HG02885 (cell line): ENCODE measurements at regions not wholly inside any gene's neighbourhood (a gene's known extent, or its start where the extent isn't known, plus 50 kb on each side); places are given as distances from the start of the nearest gene placed in this dataset.

Experiments
- ATAC-seq: cut with Tn5 transposase; IDR thresholded peaks from one replicate; pipeline ENCODE4 v1.9.1; 2021; ENCODE audit warnings: mild to moderate bottlenecking; ENCODE audit not compliant: unreplicated experiment, poor library complexity

DNA sequence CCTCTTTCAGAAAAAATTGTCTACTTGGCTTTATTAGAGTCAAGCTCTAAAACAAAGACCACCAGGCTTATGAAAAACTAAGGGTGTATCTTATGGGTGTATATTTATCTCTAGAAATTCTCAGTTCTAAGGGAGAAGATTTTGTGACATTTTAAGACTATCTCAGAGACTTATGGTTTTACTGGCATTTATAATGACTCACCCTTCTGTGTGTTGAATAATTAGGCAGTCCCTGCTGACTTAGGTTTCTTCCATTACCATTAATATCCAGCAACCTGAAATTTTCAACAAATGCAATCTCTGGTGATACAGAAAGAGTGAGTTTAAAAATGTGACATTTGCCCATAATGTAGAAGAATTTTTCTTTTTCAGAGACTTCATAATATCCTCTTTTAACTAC is 1015.0 kb upstream of the AGA start:
- no peak for ATAC-seq

- ATAC-seq = no peak
Measured at GRCh38 chr4:178462710-178463109, 1020.5 kb upstream of the AGA start.

DNA sequence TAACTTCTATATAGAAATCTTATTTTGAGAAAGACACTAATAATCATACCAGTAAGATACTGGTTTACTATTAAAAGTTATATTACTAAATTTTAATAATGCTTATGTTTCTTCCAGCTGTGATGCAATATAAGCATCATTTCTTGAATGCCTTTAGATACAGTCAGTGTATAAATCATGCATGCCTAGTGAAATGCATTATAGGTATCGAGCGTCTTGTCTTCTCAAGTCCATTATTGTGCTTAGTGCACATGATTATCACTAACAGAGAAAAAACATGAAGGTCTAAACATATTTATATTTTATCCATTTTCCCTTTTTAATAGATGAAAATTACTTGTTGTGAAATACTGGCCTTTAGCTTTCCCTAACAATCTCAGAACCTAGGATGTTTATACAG is 1021.5 kb upstream of the AGA start:
- no peak for ATAC-seq

- no peak for ATAC-seq
Measured at GRCh38 chr4:178470996-178471784, 1029.0 kb upstream of the AGA start.

- ATAC-seq = no peak
Measured at GRCh38 chr4:178471994-178472393, 1029.8 kb upstream of the AGA start.

DNA sequence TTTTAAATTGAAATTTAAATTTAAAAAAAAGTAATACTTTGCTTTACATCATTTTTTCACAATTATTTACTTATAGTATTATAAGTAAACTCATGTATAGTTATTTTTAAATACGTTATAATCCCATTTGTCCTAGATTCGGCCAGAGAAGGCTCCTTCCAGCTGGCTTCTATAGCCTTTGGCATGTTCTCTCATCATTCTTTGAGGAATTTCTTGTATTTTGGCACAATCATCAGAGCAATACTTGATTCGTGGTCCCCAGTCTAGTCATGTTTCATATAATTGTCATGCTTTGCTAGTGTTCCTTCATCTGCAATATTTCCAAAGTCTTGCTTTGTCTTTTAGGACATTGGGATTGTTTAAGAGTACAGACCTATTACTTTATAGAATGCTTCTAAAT is 1037.9 kb upstream of the AGA start:
- no peak for ATAC-seq

GRCh38 chr4:178480881-178481280 is 1038.6 kb upstream of the AGA start:
- ATAC-seq = no peak

GRCh38 chr4:178481564-178481963 is 1039.3 kb upstream of the AGA start:
- ATAC-seq = no peak

GRCh38 chr4:178523038-178523437 is 1080.8 kb upstream of the AGA start:
- ATAC-seq = no peak

GRCh38 chr4:178535939-178536579 is 1093.8 kb upstream of the AGA start:
- ATAC-seq = no peak

GRCh38 chr4:178553201-178553600 is 1111.0 kb upstream of the AGA start:
- ATAC-seq = no peak

GRCh38 chr4:178554352-178554751 is 1112.1 kb upstream of the AGA start:
- no peak for ATAC-seq

- no peak for ATAC-seq
Measured at GRCh38 chr4:178556796-178557195, 1114.6 kb upstream of the AGA start.

- no peak for ATAC-seq
Measured at GRCh38 chr4:178577933-178578332, 1135.7 kb upstream of the AGA start.

DNA sequence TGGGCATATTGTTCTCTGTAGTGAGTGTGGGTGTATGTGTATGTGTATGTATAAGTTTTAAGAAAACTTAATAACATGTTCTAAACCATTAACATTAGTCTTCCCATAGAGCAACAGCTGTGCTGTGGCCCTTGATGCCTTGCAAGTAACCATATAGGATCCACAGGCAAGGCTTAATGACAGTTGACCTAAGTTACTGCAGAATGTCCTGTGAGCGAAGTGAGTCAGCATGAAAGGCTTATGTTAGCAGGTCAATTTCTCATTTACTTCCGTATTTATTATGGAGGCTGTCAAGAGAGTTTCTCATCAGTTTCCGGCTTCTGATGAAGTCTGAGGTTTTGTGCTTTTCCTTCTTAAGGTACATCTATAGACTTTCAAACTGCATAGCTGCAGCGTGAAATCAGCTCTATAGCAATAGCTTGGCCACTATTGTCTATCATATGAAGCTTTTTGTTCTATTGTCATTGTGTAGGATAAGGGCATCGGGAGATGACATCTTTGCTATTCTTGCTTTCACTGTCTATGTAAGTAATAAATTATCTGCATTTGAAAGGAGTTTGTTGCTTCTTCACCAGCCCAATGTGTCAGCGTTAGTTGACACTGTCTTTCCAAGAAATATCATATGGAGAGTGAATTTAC is 1153.4 kb upstream of the AGA start:
- ATAC-seq = no peak

GRCh38 chr4:178598672-178599071 is 1156.4 kb upstream of the AGA start:
- no peak for ATAC-seq

DNA sequence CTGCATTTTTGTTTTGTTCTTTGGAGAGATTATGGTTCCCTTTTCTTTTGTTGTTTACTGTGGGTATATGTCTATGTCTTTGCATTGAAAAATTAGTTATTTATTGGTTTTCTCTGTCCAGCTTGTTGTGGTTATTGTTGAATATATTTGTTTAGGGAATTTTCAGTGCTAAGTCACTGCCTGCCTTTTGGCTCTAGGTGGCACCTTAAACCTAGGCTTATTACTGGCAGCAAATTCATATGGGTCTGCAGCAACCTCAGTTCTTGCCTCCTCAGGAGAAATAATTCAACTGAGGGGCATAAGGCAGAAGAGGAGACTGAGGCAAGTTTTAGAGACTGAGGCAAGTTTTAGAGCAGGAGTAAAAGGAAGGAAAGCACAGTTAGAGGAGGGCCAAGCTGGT is 1157.3 kb upstream of the AGA start:
- ATAC-seq = no peak

DNA sequence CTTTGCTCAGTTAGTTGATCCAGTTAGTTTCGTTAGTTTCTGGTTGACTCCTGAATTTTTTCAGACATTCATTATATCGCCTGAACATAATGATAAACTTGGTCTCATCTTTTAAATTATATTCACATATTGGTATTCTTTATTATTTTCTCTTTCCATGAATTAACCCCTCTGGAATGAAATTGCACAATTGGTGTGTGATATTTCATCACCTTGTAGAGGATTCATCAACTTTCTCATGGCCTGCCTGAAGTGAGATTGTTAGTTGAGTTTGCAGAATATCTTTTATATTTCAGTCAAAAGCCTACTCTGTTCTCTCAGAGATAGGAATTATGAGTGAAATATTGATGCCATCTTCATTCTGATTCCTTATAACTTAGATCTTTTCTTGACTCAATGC is 1160.6 kb upstream of the AGA start:
- ATAC-seq = no peak

DNA sequence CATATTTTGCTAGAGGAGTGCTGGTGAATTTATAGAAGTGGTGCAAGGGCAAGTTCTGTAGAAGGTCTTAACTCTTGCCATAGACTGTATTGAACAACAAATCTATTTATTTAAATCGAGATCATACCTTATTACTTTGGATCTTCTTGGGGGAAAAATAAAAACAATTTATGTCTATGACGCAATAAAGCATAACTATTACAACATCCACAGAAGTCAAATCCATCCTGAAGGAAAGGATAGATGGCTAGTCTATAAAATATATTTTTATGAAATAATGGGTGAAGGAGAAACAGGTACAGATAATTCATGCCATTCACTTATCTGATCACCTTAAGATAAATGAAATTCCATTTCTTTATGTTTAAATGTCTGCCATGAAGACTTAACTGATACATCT is 1168.8 kb upstream of the AGA start:
- ATAC-seq = no peak

DNA sequence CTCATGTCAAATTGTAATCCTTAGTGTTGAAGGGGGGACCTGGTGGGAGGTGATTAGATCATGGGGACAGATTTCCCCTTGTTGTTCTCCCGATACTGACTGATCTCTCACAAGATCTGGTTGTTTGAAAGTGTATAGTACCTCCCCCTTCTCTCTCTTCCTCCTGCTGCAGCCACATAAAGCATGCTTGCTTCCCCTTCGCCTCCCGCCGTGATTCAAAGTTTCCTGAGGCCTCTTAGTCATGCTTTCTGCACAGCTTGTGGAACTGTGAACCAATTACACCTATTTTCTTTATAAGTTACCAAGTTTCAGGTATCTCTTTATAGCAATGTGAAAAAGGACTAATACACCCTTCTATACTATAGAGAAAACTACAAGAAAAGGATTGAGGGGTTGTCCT is 1170.5 kb upstream of the AGA start:
- ATAC-seq = no peak

GRCh38 chr4:178632415-178632814 is 1190.2 kb upstream of the AGA start:
- no peak for ATAC-seq

DNA sequence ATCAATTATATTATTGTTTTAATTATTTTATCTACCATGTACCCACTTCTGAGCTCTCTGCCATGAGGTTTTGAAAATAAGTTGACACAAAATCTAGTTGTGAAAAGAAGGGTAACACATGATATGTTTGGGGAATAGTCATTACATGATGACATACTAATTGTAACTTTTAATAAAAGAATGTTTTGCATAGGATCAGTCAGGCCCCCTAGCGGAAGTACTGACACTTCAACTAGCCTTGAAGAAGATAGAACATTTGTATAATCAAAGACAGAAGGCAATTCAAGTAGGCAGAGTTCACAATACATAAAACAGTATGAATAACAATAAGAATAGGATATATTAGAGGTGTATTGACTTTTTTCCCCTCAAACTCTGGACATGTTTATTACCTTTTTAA is 1191.0 kb upstream of the AGA start:
- no peak for ATAC-seq
